ENCODE measurements at regions not wholly inside any gene's neighbourhood (a gene's known extent, or its start where the extent isn't known, plus 50 kb on each side); places are given as distances from the start of the nearest gene placed in this dataset.

DNA sequence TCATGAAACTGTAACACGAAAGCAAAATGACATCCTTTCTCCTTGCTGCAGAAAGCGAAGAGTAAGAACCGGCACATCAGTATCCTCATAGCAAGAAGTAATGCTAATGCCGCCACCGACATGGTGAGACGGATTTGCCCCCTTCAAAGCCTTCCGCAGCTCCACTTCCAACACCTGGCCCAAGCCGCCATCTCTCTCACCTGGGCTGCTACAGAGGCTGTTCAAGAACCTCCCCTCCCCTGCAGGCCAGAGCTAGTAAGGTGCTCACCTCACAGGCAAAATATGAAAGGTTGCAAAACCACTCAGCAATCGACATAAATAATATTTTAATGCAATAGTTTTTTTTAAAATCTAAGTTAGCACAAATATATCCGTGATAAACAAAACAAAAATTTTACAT is 123.9 kb upstream of the FRMD4A start:
- ChIA-PET POLR2A (no interaction called here), CTCF (interaction anchor here (1.0 kb wide), 1 partner anchor 10 kb away, joined by 3 read pairs; no protein-coding TSS in a partner anchor)
- H3K4me3 ChIP-seq (ENCODE audit: low read depth, low read length) = no peak overlapping the region
- TF ChIP-seq, protein P1, sequence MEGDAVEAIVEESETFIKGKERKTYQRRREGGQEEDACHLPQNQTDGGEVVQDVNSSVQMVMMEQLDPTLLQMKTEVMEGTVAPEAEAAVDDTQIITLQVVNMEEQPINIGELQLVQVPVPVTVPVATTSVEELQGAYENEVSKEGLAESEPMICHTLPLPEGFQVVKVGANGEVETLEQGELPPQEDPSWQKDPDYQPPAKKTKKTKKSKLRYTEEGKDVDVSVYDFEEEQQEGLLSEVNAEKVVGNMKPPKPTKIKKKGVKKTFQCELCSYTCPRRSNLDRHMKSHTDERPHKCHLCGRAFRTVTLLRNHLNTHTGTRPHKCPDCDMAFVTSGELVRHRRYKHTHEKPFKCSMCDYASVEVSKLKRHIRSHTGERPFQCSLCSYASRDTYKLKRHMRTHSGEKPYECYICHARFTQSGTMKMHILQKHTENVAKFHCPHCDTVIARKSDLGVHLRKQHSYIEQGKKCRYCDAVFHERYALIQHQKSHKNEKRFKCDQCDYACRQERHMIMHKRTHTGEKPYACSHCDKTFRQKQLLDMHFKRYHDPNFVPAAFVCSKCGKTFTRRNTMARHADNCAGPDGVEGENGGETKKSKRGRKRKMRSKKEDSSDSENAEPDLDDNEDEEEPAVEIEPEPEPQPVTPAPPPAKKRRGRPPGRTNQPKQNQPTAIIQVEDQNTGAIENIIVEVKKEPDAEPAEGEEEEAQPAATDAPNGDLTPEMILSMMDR (IDR thresholded peaks at IDR 0.05; ENCODE audit: insufficient read depth, low read length, missing control alignments) = no peak
- DNase-seq (ENCODE audit: low read depth, low spot score) = no peak

DNA sequence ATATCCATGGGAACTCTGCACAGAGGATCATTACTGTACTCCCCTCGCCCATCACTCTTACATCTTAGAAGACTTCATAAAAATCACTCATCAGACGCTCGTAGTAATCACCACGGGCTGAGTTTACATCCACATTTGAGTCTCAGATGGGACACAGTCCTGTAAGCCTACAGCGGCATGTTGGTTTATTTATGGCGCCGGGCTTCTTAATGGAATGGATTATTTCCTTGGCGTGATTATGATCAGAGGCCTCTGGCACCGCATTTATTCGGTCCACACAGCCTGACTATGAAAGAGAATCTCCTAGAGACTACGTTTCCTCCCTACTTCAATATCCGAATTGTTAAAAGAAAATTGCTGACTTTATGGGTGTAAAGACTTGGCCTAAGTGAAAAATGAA is 123.5 kb upstream of the FRMD4A start:
- ChIA-PET CTCF (interaction anchor here (1.0 to 1.4 kb wide), 2 partner anchors 11 to 45 kb away, joined by 3 to 4 read pairs; no protein-coding TSS in a partner anchor), POLR2A (no interaction called here)
- TF ChIP-seq, protein P1 (IDR thresholded peaks at IDR 0.05; ENCODE audit: insufficient read depth, low read length, missing control alignments) = no peak
- H3K4me3 ChIP-seq (ENCODE audit: low read depth, low read length) = no peak overlapping the region
- no peak for DNase-seq (ENCODE audit: low read depth, low spot score)

DNA sequence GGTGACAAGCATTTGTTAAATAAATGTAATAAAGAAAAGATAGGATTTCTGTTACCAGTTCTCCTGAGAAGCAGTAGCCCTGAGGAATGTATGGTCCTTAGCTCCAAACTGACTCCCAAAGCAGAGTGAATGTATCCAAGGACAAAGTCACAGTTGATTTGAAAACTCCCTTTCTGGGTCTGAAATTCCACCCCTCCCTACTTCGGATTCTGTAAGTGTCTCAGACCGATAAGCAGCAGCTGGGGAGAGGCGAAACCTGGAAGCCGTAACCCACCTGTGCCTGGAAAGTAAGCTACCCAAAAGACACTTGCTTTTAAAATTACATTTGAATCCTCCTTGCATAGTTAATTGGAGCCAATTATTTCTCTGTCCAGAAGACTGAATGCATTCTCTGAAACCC is 122.9 kb upstream of the FRMD4A start:
- CTCF ChIA-PET = interaction anchor here (1.0 to 1.4 kb wide), 2 partner anchors 11 to 45 kb away, joined by 3 to 4 read pairs; no protein-coding TSS in a partner anchor
- POLR2A ChIA-PET = no interaction called here
- H3K4me3 ChIP-seq (ENCODE audit: low read depth, low read length) = no peak overlapping the region

DNA sequence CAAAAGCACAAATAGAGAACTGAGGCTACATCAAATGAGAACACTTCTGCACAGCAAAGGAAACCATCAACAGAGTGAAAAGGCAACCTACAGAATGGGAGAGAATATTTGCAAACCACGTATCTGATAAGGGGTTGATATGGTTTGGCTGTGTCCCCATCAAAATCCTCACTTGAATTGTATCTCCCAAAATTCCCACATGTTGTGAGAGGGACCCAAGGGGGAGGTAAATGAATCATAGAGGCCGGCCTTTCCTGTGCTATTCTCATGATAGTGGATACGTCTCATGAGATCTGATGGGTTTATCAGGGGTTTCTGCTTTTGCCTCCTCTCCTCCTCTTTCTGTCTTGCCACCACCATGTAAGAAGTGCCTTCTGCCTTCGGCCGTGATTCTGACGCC is 120.6 kb upstream of the FRMD4A start:
- no peak overlapping the region for H3K4me3 ChIP-seq (ENCODE audit: low read depth, low read length)
- CTCF ChIA-PET = no interaction called here
- TF ChIP-seq, protein P1 (IDR thresholded peaks at IDR 0.05; ENCODE audit: insufficient read depth, low read length, missing control alignments) = no peak
- POLR2A ChIA-PET = no interaction called here
- DNase-seq (ENCODE audit: low read depth, low spot score) = no peak

More for the DNA sequence above, 122.9 kb upstream of the FRMD4A start:
- TF ChIP-seq, protein P1 (IDR thresholded peaks at IDR 0.05; ENCODE audit: insufficient read depth, low read length, missing control alignments) = no peak
- no peak for DNase-seq (ENCODE audit: low read depth, low spot score)

DNA sequence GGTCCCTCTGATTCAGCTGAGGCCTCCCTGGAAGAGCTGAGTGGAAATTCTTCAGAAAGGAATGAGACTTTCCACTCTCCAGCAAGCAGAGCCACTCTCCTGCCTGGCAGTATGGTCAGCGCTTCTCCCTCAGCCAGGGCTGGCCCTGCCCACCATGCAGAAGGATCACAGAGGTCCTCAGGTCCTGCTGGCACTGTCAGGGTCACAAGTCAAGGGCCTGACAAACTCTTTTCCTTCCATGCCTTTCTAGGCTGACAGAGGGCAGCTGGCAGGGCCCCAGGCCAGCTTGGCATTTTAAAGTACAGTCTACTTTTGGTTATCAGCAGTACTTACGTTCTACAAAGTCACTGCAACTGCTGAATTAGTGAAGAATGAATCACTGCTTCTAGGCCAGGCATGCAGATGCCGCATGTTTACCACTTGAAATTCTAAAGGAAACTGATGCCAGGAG is 119.3 kb upstream of the FRMD4A start:
- POLR2A ChIA-PET = no interaction called here
- TF ChIP-seq, protein P1 (IDR thresholded peaks at IDR 0.05; ENCODE audit: insufficient read depth, low read length, missing control alignments) = no peak
- H3K4me3 ChIP-seq (ENCODE audit: low read depth, low read length) = no peak overlapping the region
- CTCF ChIA-PET = no interaction called here
- DNase-seq (ENCODE audit: low read depth, low spot score) = no peak

DNA sequence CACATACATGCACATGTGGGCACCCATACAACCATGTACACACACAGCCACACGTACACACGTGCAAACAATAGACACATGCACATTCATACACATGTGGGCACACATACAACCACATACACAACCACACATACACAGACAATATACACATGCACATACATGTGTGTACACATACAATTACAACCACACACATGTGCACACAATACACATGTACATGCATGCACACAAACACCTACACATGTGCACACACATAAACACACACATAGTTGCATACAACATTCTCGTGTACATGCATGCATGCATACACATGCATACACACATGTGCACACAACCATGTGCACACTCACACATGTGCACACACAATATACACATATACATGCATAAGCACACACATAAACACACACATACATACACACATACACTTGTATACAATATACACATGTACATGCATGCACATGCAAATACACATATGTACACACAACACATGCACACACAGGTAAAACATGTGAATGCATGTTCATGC is 118.6 kb upstream of the FRMD4A start:
- TF ChIP-seq, protein P1 (IDR thresholded peaks at IDR 0.05; ENCODE audit: insufficient read depth, low read length, missing control alignments) = no peak
- CTCF ChIA-PET = no interaction called here
- DNase-seq (ENCODE audit: low read depth, low spot score) = no peak
- no peak overlapping the region for H3K4me3 ChIP-seq (ENCODE audit: low read depth, low read length)
- POLR2A ChIA-PET = no interaction called here
